ENCODE measurements at regions not wholly inside any gene's neighbourhood (a gene's known extent, or its start where the extent isn't known, plus 50 kb on each side); places are given as distances from the start of the nearest gene placed in this dataset.

DNA sequence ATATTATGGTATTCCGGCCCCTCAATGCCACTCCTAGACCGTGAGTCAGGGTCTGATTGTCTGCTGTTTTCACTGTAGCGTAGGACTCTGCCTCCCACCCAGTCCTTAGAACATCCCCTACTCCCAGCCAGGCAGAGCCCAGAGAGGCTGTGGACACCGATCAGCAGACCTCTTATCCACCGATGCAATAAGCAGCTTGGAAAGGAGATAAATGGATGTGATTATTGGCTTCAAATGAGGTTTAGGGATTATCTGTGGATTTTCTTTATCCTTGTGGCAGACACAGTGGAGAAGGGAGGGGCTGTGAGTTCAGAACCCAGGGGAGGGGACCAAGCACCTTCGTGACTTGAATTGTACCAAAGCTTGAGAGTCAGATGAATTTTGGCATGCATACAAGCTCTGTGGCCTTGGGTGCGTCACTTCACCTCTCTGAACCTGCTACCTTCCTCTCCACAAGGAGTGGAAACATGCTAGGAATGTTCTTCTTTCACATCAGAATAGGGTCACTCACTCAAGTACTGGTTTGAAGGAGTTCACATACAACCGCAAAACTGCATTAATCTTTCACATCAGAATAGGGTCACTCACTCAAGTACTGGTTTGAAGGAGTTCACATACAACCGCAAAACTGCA lies 83.1 kb upstream of the CPLX2 start:
- TF ChIP-seq, protein P1, sequence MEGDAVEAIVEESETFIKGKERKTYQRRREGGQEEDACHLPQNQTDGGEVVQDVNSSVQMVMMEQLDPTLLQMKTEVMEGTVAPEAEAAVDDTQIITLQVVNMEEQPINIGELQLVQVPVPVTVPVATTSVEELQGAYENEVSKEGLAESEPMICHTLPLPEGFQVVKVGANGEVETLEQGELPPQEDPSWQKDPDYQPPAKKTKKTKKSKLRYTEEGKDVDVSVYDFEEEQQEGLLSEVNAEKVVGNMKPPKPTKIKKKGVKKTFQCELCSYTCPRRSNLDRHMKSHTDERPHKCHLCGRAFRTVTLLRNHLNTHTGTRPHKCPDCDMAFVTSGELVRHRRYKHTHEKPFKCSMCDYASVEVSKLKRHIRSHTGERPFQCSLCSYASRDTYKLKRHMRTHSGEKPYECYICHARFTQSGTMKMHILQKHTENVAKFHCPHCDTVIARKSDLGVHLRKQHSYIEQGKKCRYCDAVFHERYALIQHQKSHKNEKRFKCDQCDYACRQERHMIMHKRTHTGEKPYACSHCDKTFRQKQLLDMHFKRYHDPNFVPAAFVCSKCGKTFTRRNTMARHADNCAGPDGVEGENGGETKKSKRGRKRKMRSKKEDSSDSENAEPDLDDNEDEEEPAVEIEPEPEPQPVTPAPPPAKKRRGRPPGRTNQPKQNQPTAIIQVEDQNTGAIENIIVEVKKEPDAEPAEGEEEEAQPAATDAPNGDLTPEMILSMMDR (IDR thresholded peaks at IDR 0.05; ENCODE audit: borderline replicate concordance, extremely low read depth, low read length, poor library complexity, severe bottlenecking): no peak
- no peak for TF ChIP-seq EZH2 (IDR thresholded peaks at IDR 0.05; ENCODE audit: borderline replicate concordance, low read depth, low read length, severe bottlenecking)
